SK-MEL-5 (cell line): ENCODE measurements at regions not wholly inside any gene's neighbourhood (a gene's known extent, or its start where the extent isn't known, plus 50 kb on each side); places are given as distances from the start of the nearest gene placed in this dataset.
"Not testable (repeated sequence)": the region's sequence is repeated elsewhere in the genome, so short reads cannot be mapped to it uniquely, and the experiment has no call there.

Experiments
- DNase-seq: peaks from one replicate; pipeline ENCODE4 v3.0.0-alpha.2; 2016; ENCODE audit warnings: low read depth, low spot score
- in situ Hi-C: cut with HindIII; loops from 2 replicates; pipeline ENCODE4 v1.10.0; 2016; ENCODE audit warnings: low sequenced_read_pairs, high pct_unique_total_duplicates, low pct_unique_long_range_greater_than_20kb

- no peak for DNase-seq
- in situ Hi-C loops = no loop called here
Observed at GRCh38 chr18:56458770-56459712, 179.4 kb downstream of the TXNL1 start.

GRCh38 chr18:56455874-56456273, 182.5 kb downstream of the TXNL1 start:
- no peak for DNase-seq
- in situ Hi-C loops = no loop called here

GRCh38 chr18:56455141-56455540, 183.3 kb downstream of the TXNL1 start:
- no peak for DNase-seq
- in situ Hi-C loops = no loop called here

- in situ Hi-C loops = no loop called here
- DNase-seq = no peak
Observed at GRCh38 chr18:56453631-56454030, 184.8 kb downstream of the TXNL1 start.

- no peak for DNase-seq
- in situ Hi-C loops = no loop called here
Observed at GRCh38 chr18:56451188-56451587, 187.2 kb downstream of the TXNL1 start.

GRCh38 chr18:56448751-56449150, 189.6 kb downstream of the TXNL1 start:
- DNase-seq = no peak
- in situ Hi-C loops = no loop called here

GRCh38 chr18:56445422-56445821, 193.0 kb downstream of the TXNL1 start:
- in situ Hi-C loops = no loop called here
- no peak for DNase-seq

GRCh38 chr18:56444201-56444600, 194.2 kb downstream of the TXNL1 start:
- in situ Hi-C loops = no loop called here
- no peak for DNase-seq

- in situ Hi-C loops = no loop called here
- DNase-seq = no peak
Observed at GRCh38 chr18:56443166-56443907, 195.1 kb downstream of the TXNL1 start.

GRCh38 chr18:56438480-56438879, 199.9 kb downstream of the TXNL1 start:
- DNase-seq, in situ Hi-C loops: not testable (repeated sequence)

GRCh38 chr18:56436651-56437050, 201.7 kb downstream of the TXNL1 start:
- DNase-seq = no peak
- in situ Hi-C loops = no loop called here

GRCh38 chr18:56433919-56434318, 204.5 kb downstream of the TXNL1 start:
- DNase-seq = no peak
- in situ Hi-C loops = no loop called here

GRCh38 chr18:56431551-56431950, 206.8 kb downstream of the TXNL1 start:
- no peak for DNase-seq
- in situ Hi-C loops = no loop called here

GRCh38 chr18:56423626-56424025, 214.8 kb downstream of the TXNL1 start:
- DNase-seq = no peak
- in situ Hi-C loops = no loop called here

GRCh38 chr18:56421647-56422046, 216.7 kb downstream of the TXNL1 start:
- in situ Hi-C loops = no loop called here
- DNase-seq = no peak

GRCh38 chr18:56420868-56421267, 217.5 kb downstream of the TXNL1 start:
- DNase-seq, in situ Hi-C loops: not testable (repeated sequence)

- no peak for DNase-seq
- in situ Hi-C loops = no loop called here
Observed at GRCh38 chr18:56414357-56414756, 224.0 kb downstream of the TXNL1 start.

- no peak for DNase-seq
- in situ Hi-C loops = no loop called here
Observed at GRCh38 chr18:56413862-56414261, 224.5 kb downstream of the TXNL1 start.

GRCh38 chr18:56412951-56413350, 225.4 kb downstream of the TXNL1 start:
- in situ Hi-C loops = no loop called here

More at GRCh38 chr18:56412951-56413350, 225.4 kb downstream of the TXNL1 start:
- no peak for DNase-seq
